ENCODE measurements at regions not wholly inside any gene's neighbourhood (a gene's known extent, or its start where the extent isn't known, plus 50 kb on each side); places are given as distances from the start of the nearest gene placed in this dataset.

- TF ChIP-seq CTCF (IDR thresholded peaks at IDR 0.05) (no peak), EP300 (IDR thresholded peaks at IDR 0.05) (no peak)
Observed at GRCh38 chr5:53426878-53427277, 53.6 kb upstream of the FST start.
